CD14-positive monocyte (primary cell): ENCODE measurements at regions not wholly inside any gene's neighbourhood (a gene's known extent, or its start where the extent isn't known, plus 50 kb on each side); places are given as distances from the start of the nearest gene placed in this dataset.

Experiments
- DNase-seq, 3 donors: peaks; one replicate each; pipeline ENCODE4 v3.0.0-alpha.2; 2011 to 2022
- H2AFZ ChIP-seq: 2 replicates; pipeline ENCODE4 v1.6.0; 2012; ENCODE audit warnings: mild to moderate bottlenecking, low read depth, low read length, inconsistent platforms; ENCODE audit not compliant: insufficient read depth, poor library complexity, severe bottlenecking
- H3K27ac ChIP-seq, 2 donors: 1 replicate in 1 of 2; 2 replicates in 1 of 2; pipeline ENCODE4 v1.5.1; 2012 to 2013; ENCODE audit warnings: low read length in 2 of 2, control low read depth in 1 of 2, inconsistent platforms in 1 of 2, low read depth in 1 of 2, mild to moderate bottlenecking in 1 of 2
- H3K27me3 ChIP-seq, 2 donors: one replicate each; pipeline versions ENCODE4 v1.6.0 to v1.6.1; 2011 to 2013; ENCODE audit warnings: low read length in 2 of 2; ENCODE audit not compliant: control insufficient read depth in 2 of 2, insufficient read depth in 2 of 2
- H3K36me3 ChIP-seq, 2 donors: replicated peaks in 1 of 2; 1 replicate in 1 of 2; 2 replicates in 1 of 2; pipeline versions ENCODE4 v1.5.1 to v1.6.1; 2012 to 2013; ENCODE audit warnings: low read length in 2 of 2, control low read depth in 1 of 2, inconsistent platforms in 1 of 2, mild to moderate bottlenecking in 1 of 2; ENCODE audit not compliant: insufficient read depth in 2 of 2, control insufficient read depth in 1 of 2
- H3K4me1 ChIP-seq, 2 donors: 1 replicate in 1 of 2; 2 replicates in 1 of 2; pipeline versions ENCODE4 v1.5.1 to v1.6.1; 2012 to 2013; ENCODE audit warnings: low read length in 2 of 2, control low read depth in 1 of 2, inconsistent platforms in 1 of 2, mild to moderate bottlenecking in 1 of 2, moderate library complexity in 1 of 2; ENCODE audit not compliant: insufficient read depth in 2 of 2, control insufficient read depth in 1 of 2
- H3K4me2 ChIP-seq: replicated peaks from 2 replicates; pipeline ENCODE3; 2012; ENCODE audit warnings: low read length, moderate library complexity, mild to moderate bottlenecking; ENCODE audit not compliant: poor library complexity, severe bottlenecking; ENCODE audit errors: extremely low read depth
- H3K4me3 ChIP-seq, 3 experiments: fragments of 200-600 bp in 1 of 3; sonication (generic) in 1 of 3; replicated peaks in 1 of 3; 1 replicate in 2 of 3; 2 replicates in 1 of 3; pipeline ENCODE4 v1.5.1; 2011 to 2013; ENCODE audit warnings: low read length in 3 of 3, mild to moderate bottlenecking in 3 of 3, control low read depth in 2 of 3, low read depth in 2 of 3, inconsistent platforms in 1 of 3, moderate library complexity in 1 of 3
- H3K79me2 ChIP-seq: 2 replicates; pipeline ENCODE4 v1.6.0; 2012; ENCODE audit warnings: mild to moderate bottlenecking, control low read depth, inconsistent platforms, low read length, moderate library complexity; ENCODE audit not compliant: insufficient read depth
- H3K9ac ChIP-seq: 2 replicates; pipeline ENCODE4 v1.6.0; 2017; ENCODE audit warnings: low read length, mild to moderate bottlenecking; ENCODE audit not compliant: insufficient read depth, poor library complexity, severe bottlenecking
- H3K9me3 ChIP-seq, 2 donors: replicated peaks in 1 of 2; 1 replicate in 1 of 2; 2 replicates in 1 of 2; pipeline versions ENCODE4 v1.5.1 to v1.6.1; 2012 to 2013; ENCODE audit warnings: low read length in 2 of 2, control low read depth in 1 of 2; ENCODE audit not compliant: control insufficient read depth in 1 of 2, insufficient read depth in 1 of 2
- H4K20me1 ChIP-seq: 2 replicates; pipeline ENCODE4 v1.6.0; 2012; ENCODE audit warnings: mild to moderate bottlenecking, low read length, control low read depth, moderate library complexity; ENCODE audit not compliant: insufficient read depth
- H3K27ac Mint-ChIP-seq, 7 donors: one replicate each; pipeline ENCODE4 v1.8.0; 2020; ENCODE audit warnings: mild to moderate bottlenecking in 7 of 7, mixed read lengths in 7 of 7, moderate library complexity in 6 of 7, inconsistent platforms in 2 of 7
- H3K27me3 Mint-ChIP-seq, 3 donors: one replicate each; pipeline ENCODE4 v1.8.0; 2021 to 2022; ENCODE audit warnings: low read depth in 3 of 3, mild to moderate bottlenecking in 3 of 3, mixed read lengths in 3 of 3, moderate library complexity in 3 of 3, inconsistent platforms in 1 of 3
- H3K36me3 Mint-ChIP-seq, 2 donors: one replicate each; pipeline ENCODE4 v1.8.0; 2020; ENCODE audit warnings: mixed read lengths in 2 of 2, inconsistent platforms in 1 of 2, mild to moderate bottlenecking in 1 of 2
- H3K4me1 Mint-ChIP-seq: one replicate; pipeline ENCODE4 v1.8.0; 2020; ENCODE audit warnings: mild to moderate bottlenecking, mixed read lengths
- H3K4me3 Mint-ChIP-seq, 2 donors: one replicate each; pipeline ENCODE4 v1.8.0; 2020; ENCODE audit warnings: mild to moderate bottlenecking in 2 of 2, mixed read lengths in 2 of 2, moderate library complexity in 1 of 2
- H3K9me3 Mint-ChIP-seq, 7 donors: one replicate each; pipeline ENCODE4 v1.8.0; 2020 to 2022; ENCODE audit warnings: mixed read lengths in 7 of 7, mild to moderate bottlenecking in 6 of 7, moderate library complexity in 6 of 7, inconsistent platforms in 2 of 7
- CTCF ChIP-seq: fragments of 200-600 bp; IDR thresholded peaks from one replicate; pipeline ENCODE4 v1.8.0; 2022; ENCODE audit warnings: antibody characterized with exemption, mild to moderate bottlenecking
- WGBS: methylation state at CpG from one replicate; pipeline ENCODE4 v1.1.5; 2013; ENCODE audit warnings: missing lambda C conversion rate; ENCODE audit not compliant: insufficient coverage; 5-methylcytosine and 5-hydroxymethylcytosine counted together
- intact Hi-C, 2 donors: fragments of 100-400 bp; cut with micrococcal nuclease; formaldehyde crosslinking; loops; one replicate each; pipeline versions ENCODE4 v1.15.0 to v1.15.1; 2023

GRCh38 chr2:145169285-145169684 lies 649.4 kb upstream of the ZEB2 start:
- no peak overlapping the region for H3K4me3 ChIP-seq
- no peak for TF ChIP-seq CTCF
- peaks cover 3% of the 10 kb centered on the region for H3K4me1 Mint-ChIP-seq
- H3K36me3 ChIP-seq, result no peaks in the 10 kb centered on the region
- H3K27ac ChIP-seq, result no peak overlapping the region
- DNase-seq, result no peak
- H3K4me1 ChIP-seq, result no peaks in the 10 kb centered on the region
- no peak overlapping the region for H3K27ac Mint-ChIP-seq
- intact Hi-C loops, result no loop called here
- no peaks in the 10 kb centered on the region for H4K20me1 ChIP-seq
- H3K79me2 ChIP-seq, result no peaks in the 10 kb centered on the region
- H2AFZ ChIP-seq, result no peak overlapping the region
- no peaks in the 10 kb centered on the region for H3K36me3 Mint-ChIP-seq
- H3K9ac ChIP-seq, result no peak overlapping the region
- H3K4me3 Mint-ChIP-seq, result no peak overlapping the region
- no peaks in the 10 kb centered on the region for H3K27me3 ChIP-seq
- WGBS, result 95% methylated on average over 2 of the region's 2 CpGs
- no peak overlapping the region for H3K4me2 ChIP-seq
- H3K9me3 ChIP-seq, result no peaks in the 10 kb centered on the region
- H3K9me3 Mint-ChIP-seq, result peaks cover 0 to 8% (median 0%) of the 10 kb centered on the region in 7 donors
- no peaks in the 10 kb centered on the region for H3K27me3 Mint-ChIP-seq

- DNase-seq, result no peak
These were observed 648.2 kb upstream of the ZEB2 start for GRCh38 chr2:145168091-145168490.

More at GRCh38 chr2:145168091-145168490, 648.2 kb upstream of the ZEB2 start:
- no peak for TF ChIP-seq CTCF
- Histone ChIP-seq H3K4me1 (no peaks in the 10 kb centered on the region), H3K36me3 (no peaks in the 10 kb centered on the region), H3K79me2 (no peaks in the 10 kb centered on the region), H3K27me3 (no peaks in the 10 kb centered on the region), H3K4me2 (no peak overlapping the region), H3K4me3 (no peak overlapping the region), H2AFZ (no peak overlapping the region), H3K27ac (no peak overlapping the region), H3K9ac (no peak overlapping the region), H3K9me3 (no peaks in the 10 kb centered on the region), H4K20me1 (no peaks in the 10 kb centered on the region)
- intact Hi-C loops, result no loop called here
- Mint-ChIP-seq H3K27ac (no peak overlapping the region), H3K4me1 (peaks cover 3% of the 10 kb centered on the region), H3K36me3 (no peaks in the 10 kb centered on the region), H3K27me3 (no peaks in the 10 kb centered on the region), H3K9me3 (peaks cover 0 to 8% (median 0%) of the 10 kb centered on the region in 7 donors), H3K4me3 (no peak overlapping the region)
- 100% methylated on average over 1 of the region's 5 CpGs for WGBS
